HG03439 (cell line): ENCODE measurements at regions not wholly inside any gene's neighbourhood (a gene's known extent, or its start where the extent isn't known, plus 50 kb on each side); places are given as distances from the start of the nearest gene placed in this dataset.

Experiments
- ATAC-seq: cut with Tn5 transposase; IDR thresholded peaks from one replicate; pipeline ENCODE4 v1.9.1; 2021; ENCODE audit warnings: mild to moderate bottlenecking, moderate library complexity; ENCODE audit not compliant: unreplicated experiment

GRCh38 chr2:18841248-18842150 is 252.1 kb upstream of the NT5C1B start:
- no peak for ATAC-seq

GRCh38 chr2:18837240-18837639 is 247.9 kb upstream of the NT5C1B start:
- no peak for ATAC-seq

- no peak for ATAC-seq
Observed at GRCh38 chr2:18836436-18836835, 247.1 kb upstream of the NT5C1B start.

GRCh38 chr2:18835787-18836186 is 246.4 kb upstream of the NT5C1B start:
- no peak for ATAC-seq

- ATAC-seq = no peak
Observed at GRCh38 chr2:18834341-18834740, 245.0 kb upstream of the NT5C1B start.

- ATAC-seq = no peak
Observed at GRCh38 chr2:18833941-18834340, 244.6 kb upstream of the NT5C1B start.

- no peak for ATAC-seq
Observed at GRCh38 chr2:18831916-18832510, 242.6 kb upstream of the NT5C1B start.

- ATAC-seq = no peak
Observed at GRCh38 chr2:18830962-18831361, 241.6 kb upstream of the NT5C1B start.

- ATAC-seq = no peak
Observed at GRCh38 chr2:18829976-18830375, 240.6 kb upstream of the NT5C1B start.

GRCh38 chr2:18829251-18829902 is 240.0 kb upstream of the NT5C1B start:
- ATAC-seq = no peak

- no peak for ATAC-seq
Observed at GRCh38 chr2:18828296-18828695, 238.9 kb upstream of the NT5C1B start.

GRCh38 chr2:18825838-18826237 is 236.5 kb upstream of the NT5C1B start:
- no peak for ATAC-seq

GRCh38 chr2:18824915-18825314 is 235.5 kb upstream of the NT5C1B start:
- no peak for ATAC-seq

GRCh38 chr2:18824325-18824790 is 235.0 kb upstream of the NT5C1B start:
- ATAC-seq = no peak

GRCh38 chr2:18821431-18821830 is 232.1 kb upstream of the NT5C1B start:
- no peak for ATAC-seq

- ATAC-seq = no peak
Observed at GRCh38 chr2:18820966-18821365, 231.6 kb upstream of the NT5C1B start.

- no peak for ATAC-seq
Observed at GRCh38 chr2:18819566-18819965, 230.2 kb upstream of the NT5C1B start.

GRCh38 chr2:18814387-18814786 is 225.0 kb upstream of the NT5C1B start:
- ATAC-seq = no peak

- ATAC-seq = no peak
Observed at GRCh38 chr2:18804536-18804935, 215.2 kb upstream of the NT5C1B start.

- no peak for ATAC-seq
Observed at GRCh38 chr2:18803141-18803939, 214.0 kb upstream of the NT5C1B start.
